ENCODE measurements at regions not wholly inside any gene's neighbourhood (a gene's known extent, or its start where the extent isn't known, plus 50 kb on each side); places are given as distances from the start of the nearest gene placed in this dataset.

- TF ChIP-seq, protein P1, sequence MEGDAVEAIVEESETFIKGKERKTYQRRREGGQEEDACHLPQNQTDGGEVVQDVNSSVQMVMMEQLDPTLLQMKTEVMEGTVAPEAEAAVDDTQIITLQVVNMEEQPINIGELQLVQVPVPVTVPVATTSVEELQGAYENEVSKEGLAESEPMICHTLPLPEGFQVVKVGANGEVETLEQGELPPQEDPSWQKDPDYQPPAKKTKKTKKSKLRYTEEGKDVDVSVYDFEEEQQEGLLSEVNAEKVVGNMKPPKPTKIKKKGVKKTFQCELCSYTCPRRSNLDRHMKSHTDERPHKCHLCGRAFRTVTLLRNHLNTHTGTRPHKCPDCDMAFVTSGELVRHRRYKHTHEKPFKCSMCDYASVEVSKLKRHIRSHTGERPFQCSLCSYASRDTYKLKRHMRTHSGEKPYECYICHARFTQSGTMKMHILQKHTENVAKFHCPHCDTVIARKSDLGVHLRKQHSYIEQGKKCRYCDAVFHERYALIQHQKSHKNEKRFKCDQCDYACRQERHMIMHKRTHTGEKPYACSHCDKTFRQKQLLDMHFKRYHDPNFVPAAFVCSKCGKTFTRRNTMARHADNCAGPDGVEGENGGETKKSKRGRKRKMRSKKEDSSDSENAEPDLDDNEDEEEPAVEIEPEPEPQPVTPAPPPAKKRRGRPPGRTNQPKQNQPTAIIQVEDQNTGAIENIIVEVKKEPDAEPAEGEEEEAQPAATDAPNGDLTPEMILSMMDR (conservative IDR thresholded peaks at IDR 0.05): no peak
- TF ChIP-seq ZFX (IDR thresholded peaks at IDR 0.05): no peak
Measured at GRCh38 chr12:46898989-46899388, 73.2 kb upstream of the SLC38A4 start.
